ENCODE measurements at regions not wholly inside any gene's neighbourhood (a gene's known extent, or its start where the extent isn't known, plus 50 kb on each side); places are given as distances from the start of the nearest gene placed in this dataset.

- no peak for TF ChIP-seq CTCF (IDR thresholded peaks at IDR 0.05 in 2 of 3, conservative IDR thresholded peaks at IDR 0.05 in 1 of 3; ENCODE audit: borderline replicate concordance in 1 of 3, insufficient read depth in 1 of 3, low read depth in 2 of 3, low read length in 2 of 3)
- no peak for TF ChIP-seq EGR1 (IDR thresholded peaks at IDR 0.05; ENCODE audit: low read depth)
- TF ChIP-seq POLR2A (IDR thresholded peaks at IDR 0.05; ENCODE audit: borderline replicate concordance, extremely low read depth, insufficient read depth, insufficient read length), result no peak
- TF ChIP-seq SP1 (IDR thresholded peaks at IDR 0.05; ENCODE audit: low read depth), result no peak
Measured at GRCh38 chr18:51531501-51531900, 334.0 kb upstream of the MEX3C start.

Measured in HCT116 (cell line).